Inferior parietal cortex (tissue), 1 donor: ENCODE measurements at regions not wholly inside any gene's neighbourhood (a gene's known extent, or its start where the extent isn't known, plus 50 kb on each side); places are given as distances from the start of the nearest gene placed in this dataset.
"Not testable (repeated sequence)": the region's sequence is repeated elsewhere in the genome, so short reads cannot be mapped to it uniquely, and the experiment has no call there.

Experiments used
- DNase-seq: peaks from one replicate; pipeline ENCODE4 v3.0.0-alpha.2; 2016; ENCODE audit errors: extremely low spot score

- no peak for DNase-seq
These were observed 67.4 kb upstream of the ADGRA1 start for GRCh38 chr10:133020193-133020817.

DNA sequence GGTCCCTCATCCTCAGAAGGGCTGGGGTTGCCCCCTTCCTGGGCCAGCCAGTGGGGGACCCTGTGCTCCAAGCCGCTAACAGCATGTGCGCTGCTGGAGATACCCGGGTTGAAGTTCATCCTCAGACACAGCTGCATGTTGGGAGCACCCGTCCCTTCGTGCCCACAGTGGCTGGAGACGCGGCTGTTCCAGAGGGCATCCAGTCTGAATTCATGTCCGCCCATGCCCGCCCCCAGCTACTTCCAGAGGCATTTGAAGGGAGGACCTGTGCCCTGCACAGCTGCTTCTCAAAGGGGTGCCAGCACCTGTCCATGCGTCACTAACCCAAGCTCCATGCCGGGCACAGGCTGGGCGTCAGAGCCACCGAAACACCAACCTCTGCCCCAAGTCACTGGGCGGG, 68.1 kb upstream of the ADGRA1 start:
- DNase-seq: no peak

- no peak for DNase-seq
These were observed 68.5 kb upstream of the ADGRA1 start for GRCh38 chr10:133019191-133019590.

- no peak for DNase-seq
These were observed 69.2 kb upstream of the ADGRA1 start for GRCh38 chr10:133018491-133018890.

DNA sequence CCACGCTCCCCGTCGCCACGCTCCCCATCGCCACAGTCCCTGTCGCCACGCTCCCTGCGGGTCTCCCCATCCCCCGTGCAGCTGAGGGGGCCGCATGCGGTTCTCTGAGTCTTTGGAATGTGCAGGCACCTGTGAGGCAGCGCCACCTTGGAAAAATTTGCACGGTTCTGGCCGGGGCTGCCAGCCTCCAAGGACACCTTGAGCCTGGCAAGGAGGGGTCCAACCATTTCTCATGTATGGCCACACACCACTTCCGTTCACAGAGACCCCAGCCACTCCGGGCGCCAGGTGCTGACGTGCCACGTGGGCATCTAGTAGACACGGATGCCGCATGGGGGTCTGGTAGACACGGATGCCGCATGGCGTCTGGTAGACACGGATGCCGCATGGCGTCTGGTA, 70.5 kb upstream of the ADGRA1 start:
- no peak for DNase-seq

DNA sequence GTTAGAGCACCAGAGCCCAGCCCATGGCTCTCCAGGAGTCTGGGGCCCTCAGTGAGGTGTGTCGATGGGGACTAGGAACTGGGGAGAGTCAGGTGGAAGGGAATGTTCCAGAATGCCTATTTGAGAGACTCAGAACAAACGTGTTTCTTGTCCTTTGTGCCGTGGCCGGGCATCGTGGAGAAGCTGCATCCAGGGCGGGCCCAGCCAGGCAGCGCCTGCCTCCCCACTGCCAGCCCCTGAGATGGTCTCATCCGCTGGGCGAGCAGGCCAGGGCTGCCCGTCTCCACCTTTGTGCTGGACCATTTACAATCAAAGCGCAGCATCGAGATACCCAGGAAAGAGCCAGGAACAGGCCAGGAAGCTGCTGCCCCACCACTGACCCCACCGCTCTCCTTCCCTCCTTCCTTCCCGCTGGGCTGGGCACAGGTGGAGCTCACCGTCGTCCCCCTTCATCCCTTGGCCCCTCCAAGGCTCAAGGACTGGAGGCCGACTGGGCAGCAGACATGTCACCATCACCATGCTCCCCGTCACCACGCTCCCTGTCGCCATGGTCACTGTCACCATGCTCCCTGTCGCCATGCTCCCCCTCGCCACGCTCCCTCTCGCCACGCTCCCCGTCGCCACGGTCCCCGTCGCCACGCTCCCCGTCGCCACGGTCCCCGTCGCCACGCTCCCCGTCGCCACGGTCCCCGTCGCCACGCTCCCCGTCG, 71.1 kb upstream of the ADGRA1 start:
- no peak for DNase-seq

DNA sequence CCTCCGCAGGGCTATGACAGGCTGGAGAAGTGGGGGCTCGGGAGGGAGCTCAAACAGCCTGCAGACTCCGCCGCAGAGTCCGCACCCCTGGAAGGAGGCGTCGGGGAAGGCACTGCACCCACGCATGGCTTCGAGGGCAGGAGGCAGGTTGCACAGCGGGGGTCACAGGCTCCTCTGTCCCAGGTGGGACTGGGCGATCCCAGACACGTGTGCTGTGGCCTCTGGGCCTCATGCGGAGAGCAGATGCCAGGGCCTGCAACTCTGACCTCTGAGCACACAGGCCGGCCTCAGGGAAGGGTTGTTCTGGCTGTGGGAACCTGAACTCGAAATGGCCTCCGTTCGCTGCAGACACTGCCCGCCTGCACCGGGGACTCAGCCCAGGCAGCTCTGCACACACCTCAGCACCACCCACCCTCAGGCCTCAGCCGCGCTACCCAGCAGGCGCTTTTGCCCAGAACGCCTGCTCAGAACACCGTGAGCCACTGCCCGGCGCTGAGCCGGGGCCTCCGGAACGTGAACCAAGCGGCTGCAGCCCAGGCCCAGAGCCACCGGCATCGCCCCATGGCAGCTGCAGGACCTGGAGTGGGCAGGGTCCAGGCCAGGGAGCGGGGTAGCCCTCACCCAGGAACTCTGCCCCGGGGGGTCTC, 71.8 kb upstream of the ADGRA1 start:
- no peak for DNase-seq

- no peak for DNase-seq
These were observed 72.4 kb upstream of the ADGRA1 start for GRCh38 chr10:133015321-133015720.

GRCh38 chr10:133014416-133015210, 72.2 kb upstream of the CFAP46 start:
- DNase-seq: no peak

GRCh38 chr10:133013463-133013862, 71.1 kb upstream of the CFAP46 start:
- DNase-seq: no peak

DNA sequence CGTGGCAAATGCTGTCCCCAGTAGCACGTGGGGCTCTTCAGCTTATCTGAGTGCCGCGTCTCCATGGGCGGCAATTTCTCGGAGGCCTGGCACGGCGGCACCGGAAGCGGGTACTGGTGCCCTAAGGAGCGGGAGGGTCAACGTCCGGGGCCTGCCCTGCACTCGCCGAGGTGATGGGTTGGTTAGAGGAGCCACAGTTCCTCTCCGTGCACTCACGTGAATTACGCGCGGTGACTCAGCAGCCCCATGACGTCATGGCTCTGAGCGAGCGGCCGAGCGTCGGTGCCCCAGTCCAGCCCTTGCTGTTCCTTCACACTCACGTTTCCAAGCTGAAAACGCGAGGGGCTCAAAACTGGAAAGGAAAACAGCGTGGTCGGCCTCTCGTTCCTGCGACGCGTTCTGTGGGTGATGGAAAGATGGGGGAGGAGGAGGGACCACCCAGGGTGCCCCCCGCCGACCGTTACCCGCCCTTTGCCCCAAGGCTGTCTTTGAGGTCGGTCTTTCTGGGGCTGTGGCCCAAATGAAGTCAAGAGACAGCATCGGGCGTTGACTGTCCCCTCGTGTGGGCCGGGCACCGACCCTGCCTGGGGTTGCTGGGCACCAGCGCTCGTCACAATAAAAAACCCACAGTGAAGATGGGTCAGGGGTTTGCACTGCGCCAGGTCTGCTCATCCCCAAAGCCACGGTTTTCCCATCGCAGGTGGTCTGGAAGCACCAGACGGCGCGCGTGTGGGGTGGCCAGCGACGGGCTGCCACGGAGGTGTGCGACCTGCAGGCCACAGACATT, 70.4 kb upstream of the CFAP46 start:
- DNase-seq: no peak

DNA sequence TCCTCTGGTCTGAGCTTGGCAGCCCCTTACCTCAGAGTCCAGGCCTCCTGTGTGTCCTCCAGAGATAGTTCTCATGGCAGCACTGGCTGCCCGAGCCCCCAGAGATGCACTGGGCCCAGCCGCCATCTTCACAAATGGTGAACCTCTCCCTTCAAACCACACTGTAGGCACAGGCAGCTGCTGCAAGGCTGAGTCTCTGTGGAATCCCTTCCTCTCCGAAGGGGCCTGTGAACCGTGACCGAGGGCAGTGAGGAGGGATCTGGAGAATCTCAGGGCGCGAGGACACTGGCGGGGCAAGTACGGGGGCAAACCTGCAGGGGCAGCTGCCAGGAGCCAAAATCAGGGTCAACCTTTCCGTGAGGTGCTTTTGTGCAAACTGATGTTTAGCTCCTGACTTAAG, 69.5 kb upstream of the CFAP46 start:
- DNase-seq: no peak

DNA sequence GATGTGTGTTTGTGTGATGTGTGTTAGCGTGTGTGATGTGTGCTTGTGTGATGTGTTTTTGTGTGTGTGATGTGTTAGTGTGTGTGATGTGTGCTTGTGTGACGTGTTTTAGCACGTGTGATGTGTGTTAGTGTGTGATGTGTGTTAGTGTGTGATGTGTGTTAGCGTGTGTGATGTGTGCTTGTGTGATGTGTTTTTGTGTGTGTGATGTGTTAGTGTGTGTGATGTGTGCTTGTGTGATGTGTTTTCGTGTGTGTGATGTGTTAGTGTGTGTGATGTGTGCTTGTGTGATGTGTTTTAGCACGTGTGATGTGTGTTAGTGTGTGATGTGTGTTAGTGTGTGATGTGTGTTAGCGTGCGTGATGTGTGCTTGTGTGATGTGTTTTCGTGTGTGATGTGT, 69.0 kb upstream of the CFAP46 start:
- not testable (repeated sequence) for DNase-seq

DNA sequence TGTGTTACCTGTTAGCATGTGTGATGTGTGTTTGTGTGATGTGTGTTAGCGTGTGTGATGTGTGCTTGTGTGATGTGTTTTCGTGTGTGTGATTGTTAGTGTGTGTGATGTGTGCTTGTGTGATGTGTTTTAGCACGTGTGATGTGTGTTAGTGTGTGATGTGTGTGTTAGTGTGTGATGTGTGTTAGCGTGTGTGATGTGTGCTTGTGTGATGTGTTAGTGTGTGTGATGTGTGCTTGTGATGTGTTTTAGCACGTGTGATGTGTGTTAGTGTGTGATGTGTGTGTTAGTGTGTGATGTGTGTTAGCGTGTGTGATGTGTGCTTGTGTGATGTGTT, 68.4 kb upstream of the CFAP46 start:
- not testable (repeated sequence) for DNase-seq

DNA sequence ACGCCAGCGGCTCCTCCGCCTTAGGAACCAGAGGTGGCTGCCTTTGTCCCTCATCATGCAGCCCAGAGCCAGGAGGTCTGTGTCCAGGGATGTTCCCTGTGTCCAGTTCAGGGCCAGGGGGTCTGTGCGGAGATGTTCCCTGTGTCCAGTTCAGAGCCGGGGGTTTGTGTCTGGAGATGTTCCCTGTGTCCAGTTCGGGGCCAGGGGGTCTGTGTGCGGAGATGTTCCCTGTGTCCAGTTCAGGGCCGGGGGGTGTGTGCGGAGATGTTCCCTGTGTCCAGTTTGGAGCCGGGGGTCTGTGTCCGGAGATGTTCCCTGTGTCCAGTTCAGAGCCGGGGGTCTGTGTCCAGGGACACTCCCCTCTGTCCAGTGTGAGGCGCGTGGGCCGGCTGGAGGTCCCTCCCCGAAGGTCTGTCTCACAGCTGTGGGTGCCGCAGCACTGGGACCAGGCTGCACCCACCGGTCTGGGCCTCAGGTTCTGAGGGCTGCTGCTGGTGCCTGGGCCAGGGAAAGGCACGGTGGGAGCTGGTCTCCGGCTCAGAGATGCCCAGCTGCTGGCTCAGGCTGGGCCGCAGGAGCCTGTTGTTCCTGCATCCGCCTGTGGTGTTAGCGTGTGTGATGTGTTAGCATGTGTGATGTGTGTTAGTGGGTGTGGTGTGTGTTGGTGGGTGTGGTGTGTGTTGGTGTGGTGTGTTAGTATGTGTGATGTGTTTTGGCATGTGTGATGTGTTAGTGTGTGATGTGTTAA, 67.9 kb upstream of the CFAP46 start:
- DNase-seq: no peak

GRCh38 chr10:133009218-133009950, 67.0 kb upstream of the CFAP46 start:
- DNase-seq: no peak

GRCh38 chr10:133008736-133009135, 66.4 kb upstream of the CFAP46 start:
- no peak for DNase-seq

GRCh38 chr10:133008196-133008595, 65.8 kb upstream of the CFAP46 start:
- DNase-seq: no peak

GRCh38 chr10:133007360-133007858, 65.0 kb upstream of the CFAP46 start:
- no peak for DNase-seq

GRCh38 chr10:133006806-133007205, 64.4 kb upstream of the CFAP46 start:
- DNase-seq: no peak
